ENCODE measurements at regions not wholly inside any gene's neighbourhood (a gene's known extent, or its start where the extent isn't known, plus 50 kb on each side); places are given as distances from the start of the nearest gene placed in this dataset.

DNA sequence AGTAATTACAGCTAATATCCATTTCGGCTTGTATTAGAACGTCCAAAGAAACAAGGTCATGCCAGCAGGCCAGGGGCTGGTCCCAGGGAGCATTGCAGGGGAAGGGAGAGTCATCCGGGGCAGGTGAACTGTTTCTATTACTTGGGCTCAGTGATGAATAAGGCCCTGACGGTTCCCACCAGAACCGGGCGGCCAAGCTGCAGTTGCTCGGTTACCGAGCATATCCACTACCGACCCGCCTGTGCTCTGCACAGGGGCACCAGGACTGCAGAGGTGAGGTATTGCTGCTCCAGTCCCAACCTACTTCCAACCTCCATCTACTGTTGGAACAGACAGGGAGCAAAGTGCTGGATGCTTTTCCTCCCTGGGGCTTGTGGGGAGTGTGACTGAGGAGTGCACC, 295.5 kb downstream of the MAF start:
- Histone ChIP-seq H3K9ac (ENCODE audit: low read length) (no peak overlapping the region), H3K4me3 (replicated peaks in 1 of 2; ENCODE audit: low read depth in 1 of 2, low read length in 2 of 2) (no peak overlapping the region)
- POLR2A ChIA-PET = no interaction called here

DNA sequence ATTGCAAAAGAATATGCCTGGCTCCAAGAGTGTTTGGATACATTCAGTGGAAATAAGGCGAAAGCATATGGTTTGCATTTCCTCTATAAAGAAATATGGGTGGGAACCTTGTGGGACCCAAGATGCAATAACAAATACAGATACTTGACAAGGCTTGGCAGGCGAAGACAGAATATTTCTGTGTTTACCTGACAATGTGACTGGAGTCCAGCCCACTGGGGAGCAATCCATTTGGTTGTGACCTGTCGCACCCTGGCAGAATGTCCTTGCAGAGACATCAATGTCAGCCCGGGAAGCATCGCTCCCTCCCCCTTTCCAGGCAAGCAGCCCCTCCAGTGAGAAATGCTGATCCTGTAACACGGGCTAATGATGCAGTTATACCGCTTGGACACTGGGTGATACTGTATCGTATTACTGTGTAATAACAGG, 296.6 kb downstream of the MAF start:
- Histone ChIP-seq H2AFZ (ENCODE audit: low read depth, low read length, poor library complexity, severe bottlenecking) (no peak overlapping the region), H3K36me3 (ENCODE audit: control insufficient read depth in 1 of 2, insufficient read depth in 2 of 2, low read length in 2 of 2) (no peaks in the 10 kb centered on the region), H3K27ac (ENCODE audit: low read depth, low read length) (no peak overlapping the region), H3K4me2 (ENCODE audit: low read length) (no peak overlapping the region), H3K27me3 (ENCODE audit: insufficient read depth, low read length) (no peaks in the 10 kb centered on the region), H4K20me1 (ENCODE audit: insufficient read depth) (no peaks in the 10 kb centered on the region), H3K79me2 (ENCODE audit: insufficient read depth, low read length) (no peaks in the 10 kb centered on the region), H3K9ac (ENCODE audit: low read length) (no peak overlapping the region), H3K9me2 (ENCODE audit: insufficient read depth) (no peaks in the 10 kb centered on the region), H3K4me3 (replicated peaks in 1 of 2; ENCODE audit: low read depth in 1 of 2, low read length in 2 of 2) (no peak overlapping the region), H3K4me1 (ENCODE audit: control insufficient read depth in 1 of 2, insufficient read depth in 2 of 2, low read length in 2 of 2) (no peaks in the 10 kb centered on the region), H3K9me3 (ENCODE audit: control insufficient read depth in 1 of 2, insufficient read depth in 1 of 2, low read depth in 1 of 2, low read length in 2 of 2) (peaks cover 28 to 44% of the 10 kb centered on the region in 2 experiments; a peak in 2 of 4 replicates)
- BruUV-seq (replicated peaks) = no TSS peak
- intact Hi-C loops (cut with micrococcal nuclease) = no loop called here
- no peak for ATAC-seq
- ChIA-PET CTCF (no interaction called here), RAD21 (ENCODE audit: low non-redundant PET in 1 of 2, low total read pairs in 2 of 2, uncharacterized antibody in 2 of 2, unreplicated experiment in 2 of 2) (no interaction called here), POLR2A (no interaction called here)
- TF ChIP-seq, protein P1, sequence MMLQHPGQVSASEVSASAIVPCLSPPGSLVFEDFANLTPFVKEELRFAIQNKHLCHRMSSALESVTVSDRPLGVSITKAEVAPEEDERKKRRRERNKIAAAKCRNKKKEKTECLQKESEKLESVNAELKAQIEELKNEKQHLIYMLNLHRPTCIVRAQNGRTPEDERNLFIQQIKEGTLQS (IDR thresholded peaks at IDR 0.05) = no peak
- TF ChIP-seq RAD21 (IDR thresholded peaks at IDR 0.05; ENCODE audit: low read depth) (no peak), ELF1 (IDR thresholded peaks at IDR 0.05; ENCODE audit: borderline replicate concordance, low read depth) (no peak), SRF (IDR thresholded peaks at IDR 0.05; ENCODE audit: low read depth) (no peak), SIN3A (IDR thresholded peaks at IDR 0.05; ENCODE audit: low read depth) (no peak), JUND (IDR thresholded peaks at IDR 0.05) (no peak), POLR2A (IDR thresholded peaks at IDR 0.05; ENCODE audit: borderline replicate concordance, extremely low read depth, insufficient read depth, insufficient read length) (no peak), EGR1 (IDR thresholded peaks at IDR 0.05; ENCODE audit: low read depth) (no peak), ZFX (IDR thresholded peaks at IDR 0.05) (no peak), FOSL1 (IDR thresholded peaks at IDR 0.05; ENCODE audit: low read depth) (no peak), EZH2phosphoT487 (IDR thresholded peaks at IDR 0.05; ENCODE audit: borderline replicate concordance) (no peak), POLR2AphosphoS5 (IDR thresholded peaks at IDR 0.05; ENCODE audit: low read depth, low read length) (no peak), CBX3 (IDR thresholded peaks at IDR 0.05; ENCODE audit: low read depth) (no peak), YY1 (IDR thresholded peaks at IDR 0.05; ENCODE audit: extremely low read depth, insufficient replicate concordance, low read depth, low read length) (no peak), SP1 (IDR thresholded peaks at IDR 0.05; ENCODE audit: low read depth) (no peak)
- TF ChIP-seq, protein P2, sequence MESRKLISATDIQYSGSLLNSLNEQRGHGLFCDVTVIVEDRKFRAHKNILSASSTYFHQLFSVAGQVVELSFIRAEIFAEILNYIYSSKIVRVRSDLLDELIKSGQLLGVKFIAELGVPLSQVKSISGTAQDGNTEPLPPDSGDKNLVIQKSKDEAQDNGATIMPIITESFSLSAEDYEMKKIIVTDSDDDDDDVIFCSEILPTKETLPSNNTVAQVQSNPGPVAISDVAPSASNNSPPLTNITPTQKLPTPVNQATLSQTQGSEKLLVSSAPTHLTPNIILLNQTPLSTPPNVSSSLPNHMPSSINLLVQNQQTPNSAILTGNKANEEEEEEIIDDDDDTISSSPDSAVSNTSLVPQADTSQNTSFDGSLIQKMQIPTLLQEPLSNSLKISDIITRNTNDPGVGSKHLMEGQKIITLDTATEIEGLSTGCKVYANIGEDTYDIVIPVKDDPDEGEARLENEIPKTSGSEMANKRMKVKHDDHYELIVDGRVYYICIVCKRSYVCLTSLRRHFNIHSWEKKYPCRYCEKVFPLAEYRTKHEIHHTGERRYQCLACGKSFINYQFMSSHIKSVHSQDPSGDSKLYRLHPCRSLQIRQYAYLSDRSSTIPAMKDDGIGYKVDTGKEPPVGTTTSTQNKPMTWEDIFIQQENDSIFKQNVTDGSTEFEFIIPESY (IDR thresholded peaks at IDR 0.05; ENCODE audit: extremely low read depth, insufficient replicate concordance, low read length) = no peak
- DNase-seq (ENCODE audit: low read depth, low spot score) = no peak

More for the DNA sequence above, 295.5 kb downstream of the MAF start:
- Histone ChIP-seq H3K9me2 (ENCODE audit: insufficient read depth) (no peaks in the 10 kb centered on the region), H3K36me3 (ENCODE audit: control insufficient read depth in 1 of 2, insufficient read depth in 2 of 2, low read length in 2 of 2) (no peaks in the 10 kb centered on the region), H3K9me3 (ENCODE audit: control insufficient read depth in 1 of 2, insufficient read depth in 1 of 2, low read depth in 1 of 2, low read length in 2 of 2) (peaks cover 28 to 54% of the 10 kb centered on the region in 2 experiments; a peak in 2 of 4 replicates), H3K4me1 (ENCODE audit: control insufficient read depth in 1 of 2, insufficient read depth in 2 of 2, low read length in 2 of 2) (no peaks in the 10 kb centered on the region), H3K27ac (ENCODE audit: low read depth, low read length) (no peak overlapping the region), H3K79me2 (ENCODE audit: insufficient read depth, low read length) (no peaks in the 10 kb centered on the region), H3K27me3 (ENCODE audit: insufficient read depth, low read length) (no peaks in the 10 kb centered on the region), H2AFZ (ENCODE audit: low read depth, low read length, poor library complexity, severe bottlenecking) (no peak overlapping the region), H4K20me1 (ENCODE audit: insufficient read depth) (no peaks in the 10 kb centered on the region), H3K4me2 (ENCODE audit: low read length) (no peak overlapping the region)
- intact Hi-C loops (cut with micrococcal nuclease) = no loop called here
- DNase-seq (ENCODE audit: low read depth, low spot score) = no peak
- no peak for TF ChIP-seq FOSL1 (IDR thresholded peaks at IDR 0.05; ENCODE audit: low read depth)
- TF ChIP-seq, protein P3, sequence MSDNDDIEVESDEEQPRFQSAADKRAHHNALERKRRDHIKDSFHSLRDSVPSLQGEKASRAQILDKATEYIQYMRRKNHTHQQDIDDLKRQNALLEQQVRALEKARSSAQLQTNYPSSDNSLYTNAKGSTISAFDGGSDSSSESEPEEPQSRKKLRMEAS (IDR thresholded peaks at IDR 0.05) = no peak
- BruUV-seq (replicated peaks) = no TSS peak
- ChIA-PET CTCF (no interaction called here), RAD21 (ENCODE audit: low non-redundant PET in 1 of 2, low total read pairs in 2 of 2, uncharacterized antibody in 2 of 2, unreplicated experiment in 2 of 2) (no interaction called here)
- ATAC-seq = no peak
